HEK293T (cell line): ENCODE measurements at regions not wholly inside any gene's neighbourhood (a gene's known extent, or its start where the extent isn't known, plus 50 kb on each side); places are given as distances from the start of the nearest gene placed in this dataset.

Experiments
- CTCF ChIA-PET: fragments of 350-600 bp; formaldehyde crosslinking; extraction: SDS; loops from one replicate; lab custom pipeline; 2021; ENCODE audit warnings: antibody characterized with exemption, inconsistent platforms; lab: Yijun Ruan, JAX
- POLR2A ChIA-PET: fragments of 350-600 bp; formaldehyde crosslinking; extraction: SDS; loops from one replicate; lab custom pipeline; 2020; ENCODE audit warnings: antibody characterized with exemption, inconsistent platforms; lab: Yijun Ruan, JAX
- DNase-seq: peaks from one replicate; pipeline ENCODE4 v3.0.0; 2012; ENCODE audit warnings: mixed read lengths; ENCODE audit errors: extremely low spot score
- ARNT ChIP-seq: fragments of 450-650 bp; IDR thresholded peaks from 2 replicates; pipeline ENCODE4 v1.6.1; 2017; ENCODE audit warnings: mild to moderate bottlenecking
- BHLHE40 ChIP-seq: fragments of 450-650 bp; IDR thresholded peaks from 2 replicates; pipeline ENCODE4 v1.6.1; 2016; ENCODE audit warnings: mild to moderate bottlenecking, moderate library complexity, borderline replicate concordance
- CTBP1 ChIP-seq: fragments of 450-650 bp; IDR thresholded peaks from 2 replicates; pipeline ENCODE4 v1.6.1; 2016; ENCODE audit warnings: borderline replicate concordance
- ELF4 ChIP-seq: fragments of 450-650 bp; IDR thresholded peaks from 2 replicates; pipeline ENCODE4 v1.6.1; 2017; ENCODE audit warnings: antibody characterized with exemption
- FOXA1 ChIP-seq: fragments of 450-650 bp; IDR thresholded peaks from 2 replicates; pipeline ENCODE4 v1.6.1; 2016; ENCODE audit warnings: mild to moderate bottlenecking
- FOXK2 ChIP-seq: fragments of 450-650 bp; IDR thresholded peaks from 2 replicates; pipeline ENCODE4 v1.6.1; 2016; ENCODE audit warnings: mild to moderate bottlenecking
- FOXM1 ChIP-seq: fragments of 450-650 bp; IDR thresholded peaks from 2 replicates; pipeline ENCODE4 v1.6.1; 2017; ENCODE audit warnings: mild to moderate bottlenecking, borderline replicate concordance
- HDGF ChIP-seq: fragments of 450-650 bp; IDR thresholded peaks from 2 replicates; pipeline ENCODE4 v1.6.1; 2017; ENCODE audit warnings: antibody characterized with exemption, borderline replicate concordance
- L3MBTL2 ChIP-seq: fragments of 450-650 bp; conservative IDR thresholded peaks from 2 replicates; pipeline ENCODE4 v1.6.1; 2016; ENCODE audit warnings: mild to moderate bottlenecking
- LEF1 ChIP-seq: fragments of 450-650 bp; IDR thresholded peaks from 2 replicates; pipeline ENCODE4 v1.6.1; 2017; ENCODE audit warnings: mild to moderate bottlenecking, borderline replicate concordance
- NFRKB ChIP-seq: fragments of 450-650 bp; IDR thresholded peaks from 2 replicates; pipeline ENCODE4 v1.6.1; 2016; ENCODE audit warnings: mild to moderate bottlenecking, moderate library complexity
- PKNOX1 ChIP-seq: fragments of 450-650 bp; IDR thresholded peaks from 2 replicates; pipeline ENCODE4 v1.6.1; 2016
- SP1 ChIP-seq: fragments of 450-650 bp; IDR thresholded peaks from 2 replicates; pipeline ENCODE4 v1.6.1; 2017
- SUZ12 ChIP-seq: fragments of 450-650 bp; IDR thresholded peaks from 2 replicates; pipeline ENCODE4 v1.6.1; 2016; ENCODE audit warnings: mild to moderate bottlenecking
- TARDBP ChIP-seq: fragments of 450-650 bp; IDR thresholded peaks from 2 replicates; pipeline ENCODE4 v1.6.1; 2016
- ZNF384 ChIP-seq: fragments of 450-650 bp; IDR thresholded peaks from 2 replicates; pipeline ENCODE4 v1.6.1; 2016

GRCh38 chr22:49645791-49646550 lies 181.7 kb downstream of the BRD1 start:
- TF ChIP-seq BHLHE40, result no peak
- TF ChIP-seq TARDBP, result no peak
- no peak for TF ChIP-seq LEF1
- TF ChIP-seq FOXK2, result no peak
- TF ChIP-seq ZNF384, result no peak
- TF ChIP-seq L3MBTL2, result no peak
- TF ChIP-seq PKNOX1, result no peak
- no peak for TF ChIP-seq CTBP1
- no peak for TF ChIP-seq FOXM1
- TF ChIP-seq NFRKB, result no peak
- no peak for TF ChIP-seq SP1
- TF ChIP-seq HDGF, result no peak
- no peak for TF ChIP-seq ELF4
- TF ChIP-seq ARNT, result no peak
- TF ChIP-seq FOXA1, result no peak
- no peak for TF ChIP-seq SUZ12
- POLR2A ChIA-PET, result no interaction called here
- DNase-seq, result no peak
- CTCF ChIA-PET, result no interaction called here

GRCh38 chr22:49645257-49645656 lies 182.4 kb downstream of the BRD1 start:
- no peak for TF ChIP-seq L3MBTL2
- TF ChIP-seq HDGF, result no peak
- no peak for TF ChIP-seq ELF4
- TF ChIP-seq FOXM1, result no peak
- no peak for TF ChIP-seq SUZ12
- no peak for TF ChIP-seq NFRKB
- no peak for TF ChIP-seq ARNT
- TF ChIP-seq PKNOX1, result no peak
- TF ChIP-seq LEF1, result no peak
- TF ChIP-seq FOXA1, result no peak
- no peak for TF ChIP-seq SP1
- TF ChIP-seq ZNF384, result no peak
- no peak for TF ChIP-seq FOXK2
- no peak for TF ChIP-seq BHLHE40
- no peak for TF ChIP-seq CTBP1
- TF ChIP-seq TARDBP, result no peak
- POLR2A ChIA-PET, result no interaction called here
- CTCF ChIA-PET, result no interaction called here
- no peak for DNase-seq

- POLR2A ChIA-PET, result no interaction called here
- no peak for DNase-seq
- TF ChIP-seq HDGF, result no peak
- no peak for TF ChIP-seq ELF4
- no peak for TF ChIP-seq TARDBP
- TF ChIP-seq NFRKB, result no peak
- no peak for TF ChIP-seq FOXK2
- CTCF ChIA-PET, result no interaction called here
Observed at GRCh38 chr22:49643998-49644397, 183.7 kb downstream of the BRD1 start.

GRCh38 chr22:49643466-49643865 lies 184.2 kb downstream of the BRD1 start:
- DNase-seq, result no peak
- POLR2A ChIA-PET, result no interaction called here
- CTCF ChIA-PET, result no interaction called here
- TF ChIP-seq FOXM1, result no peak
- TF ChIP-seq SUZ12, result no peak
- no peak for TF ChIP-seq BHLHE40
- TF ChIP-seq FOXA1, result no peak

GRCh38 chr22:49642741-49643140 lies 184.9 kb downstream of the BRD1 start:
- POLR2A ChIA-PET, result no interaction called here
- CTCF ChIA-PET, result no interaction called here
- no peak for DNase-seq
- TF ChIP-seq L3MBTL2 (no peak), CTBP1 (no peak), HDGF (no peak), TARDBP (no peak), ZNF384 (no peak), FOXM1 (no peak), BHLHE40 (no peak), ARNT (no peak), SUZ12 (no peak), FOXK2 (no peak), LEF1 (no peak), SP1 (no peak), PKNOX1 (no peak), NFRKB (no peak)

GRCh38 chr22:49642331-49642730 lies 185.3 kb downstream of the BRD1 start:
- POLR2A ChIA-PET, result no interaction called here
- CTCF ChIA-PET, result no interaction called here
- no peak for DNase-seq
- no peak for TF ChIP-seq CTBP1
- TF ChIP-seq SP1, result no peak
- TF ChIP-seq FOXK2, result no peak
- no peak for TF ChIP-seq TARDBP
- no peak for TF ChIP-seq ZNF384
- TF ChIP-seq SUZ12, result no peak
- TF ChIP-seq FOXA1, result no peak
- no peak for TF ChIP-seq BHLHE40
